Endothelial cell of umbilical vein (primary cell): ENCODE measurements at regions not wholly inside any gene's neighbourhood (a gene's known extent, or its start where the extent isn't known, plus 50 kb on each side); places are given as distances from the start of the nearest gene placed in this dataset.

Source experiments
- BruUV-seq: library from RNA; stranded (reverse); fragments of 400-500 nt; replicated peaks from 2 replicates; lab custom pipeline; 2021; lab: Mats Ljungman, UMichigan
- CTCF ChIA-PET: fragments of 300-600, 350-600 bp; sonication (Branson Sonifier 250); formaldehyde crosslinking; loops from one replicate; lab custom pipeline; 2021; ENCODE audit warnings: antibody characterized with exemption, inconsistent platforms; lab: Charles Lee
- POLR2A ChIA-PET: fragments of 300-600, 350-600 bp; sonication (Branson Sonifier 250); formaldehyde crosslinking; loops from one replicate; lab custom pipeline; 2021; ENCODE audit warnings: antibody characterized with exemption, inconsistent platforms; lab: Charles Lee
- DNase-seq: peaks from one replicate; pipeline ENCODE4 v3.0.0-alpha.2; 2011; ENCODE audit warnings: low read depth, low spot score
- FAIRE-seq: peaks from 2 replicates; lab custom pipeline; 2011; peaks lifted over from hg19 to GRCh38; lab: Jason Lieb, UNC
- H2AFZ ChIP-seq: 2 replicates; pipeline ENCODE4 v1.6.0; 2012; ENCODE audit warnings: low read depth, low read length, control low read depth, inconsistent platforms
- H3K27ac ChIP-seq: 2 replicates; pipeline ENCODE4 v1.5.1; 2011; ENCODE audit warnings: low read depth, mild to moderate bottlenecking, control low read depth, low read length, moderate library complexity; ENCODE audit not compliant: insufficient read depth
- H3K27me3 ChIP-seq, 2 experiments: 2 replicates each; pipeline versions ENCODE4 v1.6.0 to v1.6.1; 2011; ENCODE audit warnings: low read length in 2 of 2, mixed read lengths in 1 of 2; ENCODE audit not compliant: control insufficient read depth in 2 of 2, insufficient read depth in 2 of 2
- H3K36me3 ChIP-seq, 2 experiments: 2 replicates in 1 of 2; 3 replicates in 1 of 2; pipeline ENCODE4 v1.5.1; 2011; ENCODE audit warnings: low read length in 2 of 2, mild to moderate bottlenecking in 1 of 2, moderate library complexity in 1 of 2; ENCODE audit not compliant: control insufficient read depth in 2 of 2, insufficient read depth in 2 of 2; ENCODE audit errors: extremely low read depth in 1 of 2
- H3K4me1 ChIP-seq: 3 replicates; pipeline ENCODE4 v1.5.1; 2011; ENCODE audit warnings: mild to moderate bottlenecking, low read length; ENCODE audit not compliant: control insufficient read depth, insufficient read depth; ENCODE audit errors: extremely low read depth
- H3K4me2 ChIP-seq: 2 replicates; pipeline ENCODE4 v1.6.1; 2011; ENCODE audit warnings: low read length, control low read depth, mixed read lengths; ENCODE audit not compliant: insufficient read depth
- H3K4me3 ChIP-seq, 3 experiments: fragments of 200-600 bp in 1 of 3; sonication (generic), shearing (Covaris generic) in 1 of 3; replicated peaks in 1 of 3; 2 replicates each; pipeline ENCODE4 v1.5.1; 2011 to 2016; ENCODE audit warnings: control low read depth in 3 of 3, low read length in 3 of 3, mild to moderate bottlenecking in 2 of 3, inconsistent platforms in 1 of 3, low read depth in 1 of 3, moderate library complexity in 1 of 3; ENCODE audit not compliant: insufficient read depth in 1 of 3
- H3K79me2 ChIP-seq: 2 replicates; pipeline ENCODE4 v1.6.0; 2012; ENCODE audit warnings: low read length, inconsistent platforms; ENCODE audit not compliant: control insufficient read depth, insufficient read depth
- H3K9ac ChIP-seq: replicated peaks from 2 replicates; pipeline ENCODE3; 2011; ENCODE audit warnings: low read length, control low read depth; ENCODE audit not compliant: insufficient read depth; ENCODE audit errors: extremely low read depth
- H3K9me1 ChIP-seq: replicated peaks from 3 replicates; pipeline ENCODE4 v1.6.0; 2011; ENCODE audit warnings: mild to moderate bottlenecking, low read length; ENCODE audit not compliant: control insufficient read depth, insufficient read depth; ENCODE audit errors: extremely low read depth
- H3K9me3 ChIP-seq: replicated peaks from 2 replicates; pipeline ENCODE4 v1.5.1; 2012; ENCODE audit warnings: low read length, inconsistent platforms; ENCODE audit not compliant: control insufficient read depth, insufficient read depth
- H4K20me1 ChIP-seq: replicated peaks from 2 replicates; pipeline ENCODE3; 2011; ENCODE audit warnings: mild to moderate bottlenecking, low read length; ENCODE audit not compliant: control insufficient read depth, insufficient read depth; ENCODE audit errors: extremely low read depth
- CTCF ChIP-seq, 2 donors: IDR thresholded peaks; 1 replicate in 1 of 2; 2 replicates in 1 of 2; pipeline ENCODE4 v1.5.1; 2011; ENCODE audit warnings: low read length in 2 of 2, mild to moderate bottlenecking in 2 of 2, moderate library complexity in 2 of 2, control low read depth in 1 of 2, inconsistent platforms in 1 of 2, low read depth in 1 of 2; ENCODE audit not compliant: insufficient read depth in 1 of 2; ENCODE audit errors: extremely low read depth in 1 of 2
- EZH2 ChIP-seq: IDR thresholded peaks from 2 replicates; pipeline ENCODE4 v1.6.1; 2012; ENCODE audit warnings: borderline replicate concordance, low read depth, mild to moderate bottlenecking, moderate library complexity, low read length, inconsistent platforms; ENCODE audit not compliant: severe bottlenecking
- FOS ChIP-seq: IDR thresholded peaks from 2 replicates; pipeline ENCODE4 v1.6.1; 2011; ENCODE audit warnings: mild to moderate bottlenecking, low read length, moderate library complexity, borderline replicate concordance; ENCODE audit not compliant: insufficient read depth
- GATA2 ChIP-seq: IDR thresholded peaks from 2 replicates; pipeline ENCODE4 v1.7.0; 2011; ENCODE audit warnings: low read depth, mild to moderate bottlenecking, moderate library complexity, mixed read lengths, low read length; ENCODE audit not compliant: insufficient read length, insufficient read depth
- JUN ChIP-seq: IDR thresholded peaks from 2 replicates; pipeline ENCODE4 v1.6.1; 2011; ENCODE audit warnings: borderline replicate concordance, low read depth; ENCODE audit not compliant: insufficient read length, insufficient read depth
- MAX ChIP-seq: IDR thresholded peaks from 2 replicates; pipeline ENCODE4 v1.6.1; 2011; ENCODE audit not compliant: insufficient read depth, insufficient read length
- MYC ChIP-seq: IDR thresholded peaks from one replicate; pipeline ENCODE4 v1.6.1; 2011; ENCODE audit warnings: mild to moderate bottlenecking, low read depth, low read length
- POLR2A ChIP-seq: IDR thresholded peaks from 2 replicates; pipeline ENCODE4 v1.6.1; 2012; ENCODE audit warnings: low read depth, mild to moderate bottlenecking, control low read depth, low read length
- POLR2AphosphoS5 ChIP-seq: IDR thresholded peaks from 2 replicates; pipeline ENCODE4 v1.6.1; 2012; ENCODE audit warnings: low read depth, mild to moderate bottlenecking, control low read depth, low read length, moderate library complexity; ENCODE audit not compliant: insufficient read depth
- dilution Hi-C: fragments of 300-500 bp; cut with MboI; formaldehyde crosslinking; loops from one replicate; pipeline ENCODE4 v1.15.0; 2019; ENCODE audit warnings: low sequenced_read_pairs; ENCODE audit not compliant: extremely low pct_ligation_motif_present
- intact Hi-C: fragments of 100-400 bp; cut with micrococcal nuclease; formaldehyde crosslinking; loops from one replicate; pipeline ENCODE4 v1.10.0; 2022

- TF ChIP-seq MYC = no peak
- no peak for TF ChIP-seq CTCF (IDR thresholded peaks at IDR 0.05; ENCODE audit: extremely low read depth in 1 of 2, insufficient read depth in 1 of 2, low read depth in 1 of 2, low read length in 2 of 2)
- TF ChIP-seq GATA2 = no peak
- TF ChIP-seq MAX = no peak
- TF ChIP-seq POLR2A = no peak
- TF ChIP-seq FOS = no peak
- TF ChIP-seq EZH2 = no peak
- no peak for TF ChIP-seq POLR2AphosphoS5
- no peak for TF ChIP-seq JUN
- H2AFZ ChIP-seq = no peak overlapping the region
- H3K9me3 ChIP-seq = peaks cover 5% of the 10 kb centered on the region
- no peak for DNase-seq
- no TSS peak for BruUV-seq
- H4K20me1 ChIP-seq = no peaks in the 10 kb centered on the region
- no peaks in the 10 kb centered on the region for H3K4me1 ChIP-seq
- H3K27me3 ChIP-seq = no peaks in the 10 kb centered on the region
- no peak overlapping the region for H3K4me3 ChIP-seq
- H3K4me2 ChIP-seq = no peak overlapping the region
- no peak overlapping the region for H3K9ac ChIP-seq
- intact Hi-C loops = no loop called here
- ChIA-PET CTCF (no interaction called here), POLR2A (no interaction called here)
- no peak overlapping the region for H3K27ac ChIP-seq
- H3K36me3 ChIP-seq = no peaks in the 10 kb centered on the region
- H3K79me2 ChIP-seq = no peaks in the 10 kb centered on the region
- no peak for FAIRE-seq
- dilution Hi-C loops = no loop called here
- H3K9me1 ChIP-seq = no peaks in the 10 kb centered on the region
Observed at GRCh38 chr18:73737990-73738389, 409.6 kb downstream of the FBXO15 start.
